ACC112 (cell line): ENCODE measurements at regions not wholly inside any gene's neighbourhood (a gene's known extent, or its start where the extent isn't known, plus 50 kb on each side); places are given as distances from the start of the nearest gene placed in this dataset.
A peak's percentile ranks its signal among the peaks of the same experiment; 100 is the strongest.

Experiments
- H2AFZ ChIP-seq: fragments of 200-600 bp; sonication (generic); one replicate; pipeline ENCODE4 v1.6.0; 2017; ENCODE audit warnings: antibody characterized with exemption, low read length; ENCODE audit not compliant: unreplicated experiment
- H3K27ac ChIP-seq: fragments of 200-600 bp; sonication (generic); 2 replicates; pipeline ENCODE4 v1.5.1; 2014; ENCODE audit warnings: low read depth, mild to moderate bottlenecking, antibody characterized with exemption, low read length, moderate library complexity
- H3K27me3 ChIP-seq: fragments of 200-600 bp; sonication (generic); 2 replicates; pipeline ENCODE4 v1.6.1; 2014; ENCODE audit warnings: mild to moderate bottlenecking, antibody characterized with exemption, low read length, moderate library complexity, mixed read lengths; ENCODE audit not compliant: insufficient read depth
- H3K36me3 ChIP-seq: fragments of 200-600 bp; sonication (generic); 2 replicates; pipeline ENCODE4 v1.6.1; 2016; ENCODE audit warnings: mild to moderate bottlenecking, antibody characterized with exemption, low read length, moderate library complexity, mixed read lengths; ENCODE audit not compliant: insufficient read depth
- H3K4me1 ChIP-seq: fragments of 200-600 bp; sonication (generic); one replicate; pipeline ENCODE4 v1.6.1; 2016; ENCODE audit warnings: low read length, mixed read lengths; ENCODE audit not compliant: insufficient read depth, unreplicated experiment, control insufficient read depth
- H3K4me3 ChIP-seq: fragments of 200-600 bp; sonication (generic); 2 replicates; pipeline ENCODE4 v1.5.1; 2014; ENCODE audit warnings: mild to moderate bottlenecking, low read depth, low read length
- H3K79me2 ChIP-seq: fragments of 200-600 bp; sonication (generic); one replicate; pipeline ENCODE4 v1.6.0; 2016; ENCODE audit warnings: low read length; ENCODE audit not compliant: control insufficient read depth, unreplicated experiment, insufficient read depth

DNA sequence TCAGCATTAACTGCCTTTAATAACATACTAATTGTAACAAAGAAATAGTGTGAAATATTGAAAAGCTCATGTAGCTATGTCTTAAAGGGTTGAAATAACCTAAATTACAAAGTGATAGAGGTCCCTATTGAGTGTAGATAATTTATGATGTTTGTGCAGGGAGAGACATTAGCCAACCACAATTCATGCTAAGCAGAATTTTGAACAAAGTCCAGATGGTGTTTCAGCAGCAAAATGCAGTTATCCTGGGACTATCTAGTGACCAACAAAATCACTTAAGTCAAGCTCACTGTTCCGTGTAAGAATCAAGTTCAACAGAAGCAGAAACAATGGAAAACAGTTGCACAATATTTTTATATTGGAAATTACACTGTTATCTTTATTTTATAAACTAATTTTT lies 218.5 kb downstream of the SIM1 start:
- Histone ChIP-seq H3K4me3 (no peak overlapping the region), H3K4me1 (no peaks in the 10 kb centered on the region), H3K36me3 (no peaks in the 10 kb centered on the region), H3K79me2 (no peaks in the 10 kb centered on the region), H2AFZ (no peak overlapping the region), H3K27me3 (no peaks in the 10 kb centered on the region), H3K27ac (no peak overlapping the region)

DNA sequence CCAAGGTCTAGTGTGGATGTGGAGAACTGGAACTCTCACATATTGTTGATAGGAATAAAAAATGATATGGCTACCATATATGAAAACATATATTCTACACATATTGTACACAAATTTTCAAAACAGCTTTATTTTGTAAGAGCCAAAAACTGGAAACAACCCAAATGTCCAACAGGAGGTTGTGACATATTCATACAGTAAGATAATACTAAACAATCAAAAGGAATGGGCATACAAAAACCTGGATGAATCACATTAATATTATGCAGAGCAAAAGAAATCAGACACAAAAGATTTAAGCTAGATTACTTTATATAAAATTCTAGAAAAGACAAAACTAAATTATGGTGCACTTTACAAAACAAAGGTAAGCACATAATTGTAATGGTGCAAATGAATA lies 223.9 kb downstream of the SIM1 start:
- H3K27ac ChIP-seq = no peak overlapping the region
- no peak overlapping the region for H3K4me3 ChIP-seq
- H3K27me3 ChIP-seq = no peaks in the 10 kb centered on the region
- no peaks in the 10 kb centered on the region for H3K79me2 ChIP-seq
- no peaks in the 10 kb centered on the region for H3K4me1 ChIP-seq
- no peak overlapping the region for H2AFZ ChIP-seq
- no peaks in the 10 kb centered on the region for H3K36me3 ChIP-seq

- Histone ChIP-seq H3K79me2 (no peaks in the 10 kb centered on the region), H3K4me3 (no peak overlapping the region), H3K4me1 (no peaks in the 10 kb centered on the region), H3K36me3 (no peaks in the 10 kb centered on the region), H3K27ac (no peak overlapping the region), H2AFZ (no peak overlapping the region), H3K27me3 (no peaks in the 10 kb centered on the region)
Observed at GRCh38 chr6:100237821-100238220, 226.9 kb downstream of the SIM1 start.

- peaks cover under 1% of the 10 kb centered on the region for H3K4me1 ChIP-seq
- no peak overlapping the region for H2AFZ ChIP-seq
- H3K36me3 ChIP-seq = no peaks in the 10 kb centered on the region
- H3K27me3 ChIP-seq = no peaks in the 10 kb centered on the region
- H3K79me2 ChIP-seq = no peaks in the 10 kb centered on the region
- no peak overlapping the region for H3K27ac ChIP-seq
- H3K4me3 ChIP-seq = no peak overlapping the region
Observed at GRCh38 chr6:100236389-100236788, 228.3 kb downstream of the SIM1 start.

DNA sequence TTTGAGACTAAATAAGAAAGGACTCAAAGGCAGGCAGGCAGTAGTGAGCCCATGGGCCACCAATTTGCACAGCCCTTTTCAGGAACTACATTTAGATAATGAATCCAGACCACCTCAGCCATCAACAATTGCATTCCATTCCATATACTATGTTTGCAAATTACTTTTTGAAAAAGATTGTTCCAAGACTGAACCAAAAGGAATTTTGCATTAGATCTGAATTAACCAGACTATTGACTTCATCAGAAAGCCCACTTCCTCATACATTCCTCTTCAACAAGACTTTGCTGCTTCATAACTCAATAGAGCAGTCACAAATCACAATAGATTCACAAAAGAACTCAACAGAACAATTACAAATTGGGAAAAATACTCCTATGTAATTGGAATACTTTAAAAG lies 229.1 kb downstream of the SIM1 start:
- H3K4me1 ChIP-seq = peaks cover 8% of the 10 kb centered on the region
- H2AFZ ChIP-seq = no peak overlapping the region
- H3K4me3 ChIP-seq = no peak overlapping the region
- H3K27ac ChIP-seq = no peak overlapping the region
- no peaks in the 10 kb centered on the region for H3K79me2 ChIP-seq
- H3K27me3 ChIP-seq = no peaks in the 10 kb centered on the region
- H3K36me3 ChIP-seq = no peaks in the 10 kb centered on the region

DNA sequence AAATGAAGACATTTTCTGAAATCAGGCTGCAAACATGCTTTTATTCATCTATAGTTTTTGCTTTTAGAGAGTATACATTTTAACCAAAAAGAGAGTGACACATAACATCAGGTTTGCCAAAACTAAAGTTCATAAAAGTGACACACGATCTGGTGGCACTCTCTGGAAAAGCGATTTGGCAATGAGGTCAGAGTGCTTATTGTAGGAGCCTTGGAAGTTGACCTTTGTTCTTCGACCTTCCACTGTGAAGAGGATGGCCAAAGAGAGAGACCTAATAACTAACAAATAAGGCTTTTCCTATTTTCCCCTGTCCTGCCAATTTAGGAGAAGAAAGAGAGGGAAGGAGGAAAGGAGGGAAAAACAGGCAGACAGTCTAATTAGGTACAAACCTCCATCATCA lies 230.1 kb downstream of the SIM1 start:
- H3K4me3 ChIP-seq = no peak overlapping the region
- H3K27ac ChIP-seq = no peak overlapping the region
- H3K4me1 ChIP-seq = peaks cover 11% of the 10 kb centered on the region
- H3K36me3 ChIP-seq = no peaks in the 10 kb centered on the region
- no peaks in the 10 kb centered on the region for H3K79me2 ChIP-seq
- no peak overlapping the region for H2AFZ ChIP-seq
- no peaks in the 10 kb centered on the region for H3K27me3 ChIP-seq

GRCh38 chr6:100232781-100233573 lies 231.7 kb downstream of the SIM1 start:
- H3K79me2 ChIP-seq = no peaks in the 10 kb centered on the region
- peaks cover 20% of the 10 kb centered on the region for H3K4me1 ChIP-seq
- H2AFZ ChIP-seq = no peak overlapping the region
- H3K27me3 ChIP-seq = no peaks in the 10 kb centered on the region
- H3K36me3 ChIP-seq = no peaks in the 10 kb centered on the region
- no peak overlapping the region for H3K4me3 ChIP-seq
- H3K27ac ChIP-seq = no peak overlapping the region

GRCh38 chr6:100230953-100231316 lies 233.8 kb downstream of the SIM1 start:
- Histone ChIP-seq H3K27me3 (no peaks in the 10 kb centered on the region), H3K4me3 (no peak overlapping the region), H3K4me1 (peaks cover 20% of the 10 kb centered on the region), H3K27ac (no peak overlapping the region), H3K36me3 (no peaks in the 10 kb centered on the region), H3K79me2 (no peaks in the 10 kb centered on the region), H2AFZ (peak overlapping the region; percentile 19)

- Histone ChIP-seq H2AFZ (peak overlapping the region; percentile 22), H3K4me3 (no peak overlapping the region), H3K27me3 (no peaks in the 10 kb centered on the region), H3K4me1 (peaks cover 20% of the 10 kb centered on the region), H3K36me3 (no peaks in the 10 kb centered on the region), H3K79me2 (no peaks in the 10 kb centered on the region), H3K27ac (no peak overlapping the region)
Observed at GRCh38 chr6:100230115-100230952, 234.4 kb downstream of the SIM1 start.

DNA sequence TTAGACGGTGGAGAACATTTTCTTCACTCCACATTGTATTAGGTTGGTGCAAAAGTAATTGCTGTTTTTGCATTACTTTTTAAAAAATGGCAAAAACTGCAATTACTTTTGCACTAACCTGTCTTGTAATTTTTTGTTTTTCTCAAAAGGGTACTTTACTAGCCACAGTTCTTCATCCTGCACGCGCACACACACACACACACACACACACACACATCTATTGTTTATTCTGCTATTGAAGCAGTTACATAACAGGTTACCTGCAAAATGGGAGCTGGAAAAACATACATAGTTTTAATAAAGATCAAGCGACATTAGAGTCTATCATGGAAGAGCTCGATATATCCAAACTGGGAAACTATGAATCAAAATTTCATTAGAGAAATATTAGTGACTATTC lies 235.2 kb downstream of the SIM1 start:
- peak overlapping the region; percentile 73 for H3K4me3 ChIP-seq

More for the DNA sequence above, 235.2 kb downstream of the SIM1 start:
- Histone ChIP-seq H2AFZ (peak overlapping the region; percentile 100), H3K36me3 (no peaks in the 10 kb centered on the region), H3K27ac (peak overlapping the region; percentile 67), H3K27me3 (no peaks in the 10 kb centered on the region), H3K4me1 (peaks cover 20% of the 10 kb centered on the region), H3K79me2 (no peaks in the 10 kb centered on the region)
